ENCODE measurements at regions not wholly inside any gene's neighbourhood (a gene's known extent, or its start where the extent isn't known, plus 50 kb on each side); places are given as distances from the start of the nearest gene placed in this dataset.

DNA sequence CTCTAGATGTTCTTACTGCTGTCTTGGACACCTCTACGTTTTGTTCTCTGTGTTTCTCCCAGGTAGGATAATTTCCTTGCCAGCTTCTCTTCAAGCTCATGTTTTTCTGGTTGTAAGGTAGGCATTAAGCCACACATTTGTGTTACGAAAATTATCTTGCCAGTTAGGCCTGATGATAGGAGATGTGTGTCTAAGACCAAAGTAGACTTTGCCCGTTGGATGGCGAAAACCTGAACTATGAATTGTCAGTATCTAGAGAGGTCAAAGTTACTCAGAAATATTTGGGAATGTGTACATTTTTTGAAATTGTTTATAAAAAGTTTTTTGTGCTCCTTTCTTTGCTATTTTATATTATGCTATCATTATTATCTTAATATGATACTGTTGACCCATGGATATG lies 72.8 kb downstream of the FHIP1A start:
- Histone ChIP-seq H4K5ac (ENCODE audit: low read depth, low read length) (no peak overlapping the region), H3K14ac (replicated peaks; ENCODE audit: low read depth, low read length) (no peak overlapping the region), H3K9me3 (ENCODE audit: control insufficient read depth, insufficient read depth, low read length) (no peaks in the 10 kb centered on the region), H2AK9ac (replicated peaks; ENCODE audit: low read depth, low read length, poor library complexity) (no peak overlapping the region), H4K91ac (ENCODE audit: insufficient read depth, low read depth, low read length) (no peak overlapping the region), H3K36me3 (ENCODE audit: control insufficient read depth, insufficient read depth, low read length) (no peaks in the 10 kb centered on the region), H3K4me1 (ENCODE audit: control insufficient read depth, insufficient read depth, low read length) (peaks cover 2% of the 10 kb centered on the region; the same call in 1 of the 2 replicates), H3K27ac (ENCODE audit: insufficient read depth, low read length) (no peak overlapping the region), H3K79me1 (ENCODE audit: low read depth in 1 of 2, low read length in 2 of 2) (no peaks in the 10 kb centered on the region), H2BK5ac (ENCODE audit: low read depth, low read length, poor library complexity, severe bottlenecking) (no peak overlapping the region), H3K9me1 (ENCODE audit: insufficient read depth, low read length) (no peaks in the 10 kb centered on the region), H2AFZ (replicated peaks; ENCODE audit: low read length, poor library complexity) (no peak overlapping the region), H4K20me1 (ENCODE audit: insufficient read depth, low read length) (no peaks in the 10 kb centered on the region), H2BK15ac (ENCODE audit: low read depth, low read length) (no peak overlapping the region), H2BK20ac (ENCODE audit: low read depth, low read length) (no peak overlapping the region), H2AK5ac (ENCODE audit: low read depth, low read length) (no peak overlapping the region), H3K27me3 (ENCODE audit: control insufficient read depth, insufficient read depth, low read length) (peaks cover 4% of the 10 kb centered on the region; the same call in 1 of the 2 replicates), H3K18ac (ENCODE audit: low read depth, low read length) (no peak overlapping the region), H3K9ac (ENCODE audit: low read depth, low read length) (no peak overlapping the region), H4K8ac (ENCODE audit: low read depth in 2 of 2, low read length in 2 of 2) (no peak overlapping the region), H2BK120ac (ENCODE audit: low read depth, low read length) (no peak overlapping the region), H3K4ac (ENCODE audit: low read depth, low read length) (no peak overlapping the region), H3K4me2 (ENCODE audit: low read depth, low read length) (no peak overlapping the region), H3K56ac (ENCODE audit: extremely low read depth, insufficient read depth, low read length) (no peak overlapping the region), H3K23ac (ENCODE audit: low read depth, low read length) (no peak overlapping the region), H3K4me3 (ENCODE audit: insufficient read depth, low read depth, low read length) (no peak overlapping the region)
- WGBS, 2 experiments (ENCODE audit: extremely low coverage in 2 of 2, insufficient read length in 1 of 2): no CpG with 5 or more reads among the region's 4 CpGs
- ATAC-seq (ENCODE audit: low read depth): no peak
- ChIA-PET POLR2A (ENCODE audit: unreplicated experiment) (no interaction called here), CTCF (no interaction called here)
- BruUV-seq (replicated peaks): no TSS peak
- dilution Hi-C loops (cut with HindIII; ENCODE audit: low sequenced_read_pairs, unreplicated experiment) (no loop called here), in situ Hi-C loops (cut with MboI; ENCODE audit: low sequenced_read_pairs) (no loop called here), intact Hi-C loops (cut with micrococcal nuclease) (no loop called here)
- no peak for DNase-seq
- TF ChIP-seq MXI1 (IDR thresholded peaks at IDR 0.05; ENCODE audit: borderline replicate concordance, low read depth, low read length): no peak

Data from IMR-90 (cell line).